GM21723 (cell line): ENCODE measurements at regions not wholly inside any gene's neighbourhood (a gene's known extent, or its start where the extent isn't known, plus 50 kb on each side); places are given as distances from the start of the nearest gene placed in this dataset.
A peak's percentile ranks its signal among the peaks of the same experiment; 100 is the strongest.
"Not testable (repeated sequence)": the region's sequence is repeated elsewhere in the genome, so short reads cannot be mapped to it uniquely, and the experiment has no call there.

Experiments used
- ATAC-seq: cut with Tn5 transposase; IDR thresholded peaks from one replicate; pipeline ENCODE4 v1.9.1; 2021; ENCODE audit warnings: mild to moderate bottlenecking, moderate library complexity; ENCODE audit not compliant: unreplicated experiment

- ATAC-seq = peak; percentile 79
These were observed 99.7 kb upstream of the SLC7A11 start for GRCh38 chr4:138341739-138342415.

- no peak for ATAC-seq
These were observed 96.7 kb upstream of the SLC7A11 start for GRCh38 chr4:138338840-138339239.

GRCh38 chr4:138338222-138338621 is 96.1 kb upstream of the SLC7A11 start:
- not testable (repeated sequence) for ATAC-seq

GRCh38 chr4:138334346-138335016 is 92.3 kb upstream of the SLC7A11 start:
- no peak for ATAC-seq

- ATAC-seq = not testable (repeated sequence)
These were observed 90.3 kb upstream of the SLC7A11 start for GRCh38 chr4:138332415-138332814.

- no peak for ATAC-seq
These were observed 88.4 kb upstream of the SLC7A11 start for GRCh38 chr4:138330531-138330930.

GRCh38 chr4:138329506-138330070 is 87.4 kb upstream of the SLC7A11 start:
- no peak for ATAC-seq

- ATAC-seq = no peak
These were observed 85.2 kb upstream of the SLC7A11 start for GRCh38 chr4:138327338-138327737.

- no peak for ATAC-seq
These were observed 78.7 kb upstream of the SLC7A11 start for GRCh38 chr4:138320831-138321230.

- ATAC-seq = no peak
These were observed 77.9 kb upstream of the SLC7A11 start for GRCh38 chr4:138320030-138320429.

GRCh38 chr4:138317175-138317748 is 75.1 kb upstream of the SLC7A11 start:
- ATAC-seq = no peak

GRCh38 chr4:138312536-138312911 is 70.4 kb upstream of the SLC7A11 start:
- no peak for ATAC-seq

GRCh38 chr4:138311771-138312535 is 69.8 kb upstream of the SLC7A11 start:
- no peak for ATAC-seq

- no peak for ATAC-seq
These were observed 68.8 kb upstream of the SLC7A11 start for GRCh38 chr4:138310991-138311390.

- no peak for ATAC-seq
These were observed 68.3 kb upstream of the SLC7A11 start for GRCh38 chr4:138310498-138310897.

GRCh38 chr4:138308356-138308755 is 66.2 kb upstream of the SLC7A11 start:
- ATAC-seq = no peak

- no peak for ATAC-seq
These were observed 65.2 kb upstream of the SLC7A11 start for GRCh38 chr4:138307319-138307718.

GRCh38 chr4:138305050-138305449 is 62.9 kb upstream of the SLC7A11 start:
- no peak for ATAC-seq

GRCh38 chr4:138301536-138301935 is 59.4 kb upstream of the SLC7A11 start:
- ATAC-seq = no peak

GRCh38 chr4:138300616-138301015 is 58.5 kb upstream of the SLC7A11 start:
- no peak for ATAC-seq

GRCh38 chr4:138299881-138300280 is 57.7 kb upstream of the SLC7A11 start:
- no peak for ATAC-seq
